Transverse colon (tissue), 4 donors: ENCODE measurements at regions not wholly inside any gene's neighbourhood (a gene's known extent, or its start where the extent isn't known, plus 50 kb on each side); places are given as distances from the start of the nearest gene placed in this dataset.

Source experiments
- DNase-seq: peaks from one replicate; pipeline ENCODE4 v3.0.0-alpha.2; 2019
- H3K27ac ChIP-seq, 4 donors: fragments of 200-600 bp; sonication (generic); 2 replicates each; pipeline ENCODE4 v1.5.1; 2016 to 2018; ENCODE audit warnings: inconsistent platforms in 4 of 4
- H3K27me3 ChIP-seq: fragments of 200-600 bp; sonication (generic); 2 replicates; pipeline ENCODE4 v1.5.1; 2017; ENCODE audit warnings: inconsistent platforms
- H3K36me3 ChIP-seq, 4 donors: fragments of 200-600 bp; sonication (generic); 2 replicates each; pipeline ENCODE4 v1.5.1; 2017 to 2019; ENCODE audit warnings: inconsistent platforms in 4 of 4
- H3K4me1 ChIP-seq, 4 donors: fragments of 200-600 bp; sonication (generic); 2 replicates each; pipeline ENCODE4 v1.5.1; 2017 to 2020; ENCODE audit warnings: inconsistent platforms in 4 of 4
- H3K4me3 ChIP-seq, 4 donors: fragments of 200-600 bp; sonication (generic); 1 replicate in 1 of 4; 2 replicates in 3 of 4; pipeline versions ENCODE4 v1.5.1 to v1.6.1; 2017 to 2019; ENCODE audit warnings: inconsistent platforms in 4 of 4
- H3K9me3 ChIP-seq, 2 donors: fragments of 200-600 bp; sonication (generic); 2 replicates each; pipeline ENCODE4 v1.5.1; 2017 to 2019; ENCODE audit warnings: inconsistent platforms in 2 of 2
- CTCF ChIP-seq, 5 experiments: fragments of 200-600 bp in 3 of 5; fragments of 450-650 bp in 2 of 5; sonication (generic) in 3 of 5; IDR thresholded peaks; 1 replicate in 2 of 5; 2 replicates in 3 of 5; pipeline ENCODE4 v1.5.1; 2016 to 2017; ENCODE audit warnings: antibody characterized with exemption in 5 of 5, inconsistent platforms in 3 of 5, mild to moderate bottlenecking in 2 of 5, moderate library complexity in 1 of 5
- EP300 ChIP-seq: sonication (generic); formaldehyde crosslinking; IDR thresholded peaks from one replicate; pipeline ENCODE4 v1.6.1; 2017; ENCODE audit warnings: antibody characterized with exemption, low read depth
- POLR2A ChIP-seq: fragments of 450-650 bp; IDR thresholded peaks from one replicate; pipeline ENCODE4 v1.6.1; 2016; ENCODE audit warnings: antibody characterized with exemption, mild to moderate bottlenecking, moderate library complexity
- POLR2AphosphoS5 ChIP-seq, 3 donors: sonication (generic); formaldehyde crosslinking; IDR thresholded peaks; one replicate each; pipeline ENCODE4 v1.6.1; 2016; ENCODE audit warnings: antibody characterized with exemption in 3 of 3
- WGBS, 2 donors: methylation state at CpG; one replicate each; pipeline ENCODE4 v1.1.5; 2018; ENCODE audit warnings: low coverage in 1 of 2; 5-methylcytosine and 5-hydroxymethylcytosine counted together
- in situ Hi-C, 4 donors: fragments of 200-750 bp; cut with MboI; loops; one replicate each; pipeline versions ENCODE4 v1.15.0 to v1.15.1; 2017; ENCODE audit warnings: low sequenced_read_pairs in 3 of 4, low pct_ligation_motif_present in 1 of 4, low pct_unique_long_range_greater_than_20kb in 1 of 4
- intact Hi-C: fragments of 100-400 bp; cut with DNase I; formaldehyde crosslinking; loops from one replicate; pipeline ENCODE4 v1.15.1; 2023; ENCODE audit warnings: low total_unique reads

- Histone ChIP-seq H3K9me3 (no peaks in the 10 kb centered on the region), H3K4me1 (peaks cover 0 to 24% (median 14%) of the 10 kb centered on the region in 4 donors), H3K27me3 (no peaks in the 10 kb centered on the region), H3K4me3 (no peak overlapping the region), H3K36me3 (no peaks in the 10 kb centered on the region), H3K27ac (no peak overlapping the region)
- intact Hi-C loops = no loop called here
- TF ChIP-seq POLR2AphosphoS5 (IDR thresholded peaks at IDR 0.05) = no peak
- no peak for TF ChIP-seq CTCF (IDR thresholded peaks at IDR 0.05)
- TF ChIP-seq POLR2A = no peak
- TF ChIP-seq EP300 = no peak
- 92 to 100% methylated on average over 2 of the region's 2 CpGs for WGBS, 2 donors
- DNase-seq = no peak
- in situ Hi-C loops = no loop called here
These were observed 302.7 kb upstream of the RGMB start for GRCh38 chr5:98470747-98471146.

GRCh38 chr5:98471458-98471857 lies 302.0 kb upstream of the RGMB start:
- Histone ChIP-seq H3K9me3 (no peaks in the 10 kb centered on the region), H3K27ac (no peak overlapping the region), H3K36me3 (no peaks in the 10 kb centered on the region), H3K4me3 (no peak overlapping the region), H3K27me3 (no peaks in the 10 kb centered on the region), H3K4me1 (peaks cover 0 to 24% (median 14%) of the 10 kb centered on the region in 4 donors)
- in situ Hi-C loops = no loop called here
- intact Hi-C loops = no loop called here
- no peak for DNase-seq
- 98 to 100% methylated on average over 2 of the region's 2 CpGs for WGBS, 2 donors
- no peak for TF ChIP-seq POLR2A

- TF ChIP-seq POLR2AphosphoS5 (IDR thresholded peaks at IDR 0.05) = peak in 1 of 3 donors; percentile 22
- TF ChIP-seq POLR2A = no peak
- no peak overlapping the region for H3K4me3 ChIP-seq
- in situ Hi-C loops = no loop called here
- peaks cover 0 to 24% (median 14%) of the 10 kb centered on the region in 4 donors for H3K4me1 ChIP-seq
- peak overlapping the region; percentile 13 to 59 (median 52) for H3K27ac ChIP-seq
- H3K9me3 ChIP-seq = no peaks in the 10 kb centered on the region
- intact Hi-C loops = no loop called here
- 50 to 54% methylated on average over 2 of the region's 2 CpGs for WGBS, 2 donors
- H3K36me3 ChIP-seq = no peaks in the 10 kb centered on the region
- no peaks in the 10 kb centered on the region for H3K27me3 ChIP-seq
- DNase-seq = no peak
These were observed 299.2 kb upstream of the RGMB start for GRCh38 chr5:98474216-98474615.

- TF ChIP-seq POLR2A (no peak), CTCF (IDR thresholded peaks at IDR 0.05) (no peak), POLR2AphosphoS5 (IDR thresholded peaks at IDR 0.05) (no peak), EP300 (no peak)
- in situ Hi-C loops = no loop called here
- H3K27me3 ChIP-seq = no peaks in the 10 kb centered on the region
- H3K4me1 ChIP-seq = peaks cover 0 to 24% (median 14%) of the 10 kb centered on the region in 4 donors
- H3K27ac ChIP-seq = peak overlapping the region in 3 of 4 donors; percentile 46 to 59 (median 58)
- H3K36me3 ChIP-seq = no peaks in the 10 kb centered on the region
- 41% methylated on average over 3 of the region's 3 CpGs; no CpG with 5 or more reads in 1 of the 2 donors for WGBS, 2 donors
- DNase-seq = no peak
- H3K4me3 ChIP-seq = no peak overlapping the region
- intact Hi-C loops = no loop called here
- H3K9me3 ChIP-seq = no peaks in the 10 kb centered on the region
These were observed 298.7 kb upstream of the RGMB start for GRCh38 chr5:98474782-98475181.

- H3K36me3 ChIP-seq = no peaks in the 10 kb centered on the region
- in situ Hi-C loops = no loop called here
- no peak overlapping the region for H3K4me3 ChIP-seq
- intact Hi-C loops = no loop called here
- no peak overlapping the region for H3K27ac ChIP-seq
- WGBS, 2 donors = 69 to 79% methylated on average over 3 of the region's 3 CpGs
- H3K27me3 ChIP-seq = no peaks in the 10 kb centered on the region
- TF ChIP-seq POLR2AphosphoS5 (IDR thresholded peaks at IDR 0.05) (no peak), POLR2A (no peak), EP300 (no peak), CTCF (IDR thresholded peaks at IDR 0.05) (no peak)
- H3K4me1 ChIP-seq = no peaks in the 10 kb centered on the region
- DNase-seq = no peak
- H3K9me3 ChIP-seq = no peaks in the 10 kb centered on the region
These were observed 290.9 kb upstream of the RGMB start for GRCh38 chr5:98482321-98483300.
